HG03558 (cell line): ENCODE measurements at regions not wholly inside any gene's neighbourhood (a gene's known extent, or its start where the extent isn't known, plus 50 kb on each side); places are given as distances from the start of the nearest gene placed in this dataset.

Source experiments
- ATAC-seq: cut with Tn5 transposase; IDR thresholded peaks from one replicate; pipeline ENCODE4 v1.9.1; 2021; ENCODE audit warnings: moderate number of reproducible peaks; ENCODE audit not compliant: unreplicated experiment; ENCODE audit errors: extremely low read depth

GRCh38 chr3:115571413-115571812 is 51.9 kb upstream of the GAP43 start:
- ATAC-seq: no peak
